A549 (cell line): ENCODE measurements at regions not wholly inside any gene's neighbourhood (a gene's known extent, or its start where the extent isn't known, plus 50 kb on each side); places are given as distances from the start of the nearest gene placed in this dataset.

ENCODE experiments used
- ATAC-seq, 2 experiments: fragments of 200-7000 bp in 1 of 2; fragments of >200 bp in 1 of 2; cut with Nextera tagmentation in 1 of 2; cut with Tn5 transposase in 1 of 2; 3 replicates each; pipeline versions ENCODE4 v1.8.0 to v1.9.1; 2018 to 2020; ENCODE audit warnings: mild to moderate bottlenecking in 1 of 2, moderate library complexity in 1 of 2
- CTCF ChIA-PET: fragments of 300-600 bp; sonication (Branson Sonifier 250); formaldehyde crosslinking; extraction: SDS; loops from one replicate; lab custom pipeline; 2021; ENCODE audit warnings: antibody characterized with exemption, inconsistent platforms; lab: Yijun Ruan, JAX
- POLR2A ChIA-PET: fragments of 350-600 bp; formaldehyde crosslinking; extraction: SDS; loops from one replicate; lab custom pipeline; 2021; ENCODE audit warnings: antibody characterized with exemption, inconsistent platforms; lab: Yijun Ruan, JAX
- DNase-seq, 2 experiments: peaks; one replicate each; pipeline versions ENCODE4 v3.0.0 to v3.0.0-alpha.2; 2011 to 2016; ENCODE audit warnings: low read depth in 1 of 2, low spot score in 1 of 2
- FAIRE-seq: peaks from 2 replicates; lab custom pipeline; 2011; peaks lifted over from hg19 to GRCh38; lab: Jason Lieb, UNC
- H3K27ac ChIP-seq, 2 experiments: fragments of >200 bp; sonication (Bioruptor Twin); formaldehyde crosslinking; 3 replicates each; pipeline ENCODE4 v1.5.1; 2016 to 2017
- H3K4me1 ChIP-seq: fragments of >200 bp; sonication (Bioruptor Twin); formaldehyde crosslinking; 3 replicates; pipeline ENCODE4 v1.6.1; 2016
- H3K4me2 ChIP-seq: fragments of >200 bp; sonication (Bioruptor Twin); formaldehyde crosslinking; 3 replicates; pipeline ENCODE4 v1.6.1; 2016
- H3K4me3 ChIP-seq: fragments of >200 bp; sonication (Bioruptor Twin); formaldehyde crosslinking; 3 replicates; pipeline ENCODE4 v1.5.1; 2016
- H3K9me3 ChIP-seq: fragments of >200 bp; sonication (Bioruptor Twin); formaldehyde crosslinking; 3 replicates; pipeline ENCODE4 v1.6.1; 2016
- BHLHE40 ChIP-seq: IDR thresholded peaks from 2 replicates; pipeline ENCODE4 v1.6.1; 2012; ENCODE audit warnings: low read depth, low read length, inconsistent platforms
- CBX2 ChIP-seq: fragments of 200-600 bp; sonication (generic); IDR thresholded peaks from 2 replicates; pipeline ENCODE4 v1.6.1; 2016; ENCODE audit warnings: low read depth, mild to moderate bottlenecking, borderline replicate concordance
- EHF ChIP-seq: fragments of 250-450 bp; sonication (Bioruptor Pico); IDR thresholded peaks from 2 replicates; pipeline ENCODE4 v1.5.0; 2020; ENCODE audit warnings: mild to moderate bottlenecking
- ESRRA ChIP-seq: fragments of 150-350 bp; IDR thresholded peaks from 2 replicates; pipeline ENCODE4 v1.6.1; 2014; ENCODE audit warnings: mild to moderate bottlenecking, low read length, borderline replicate concordance
- GATA3 ChIP-seq: IDR thresholded peaks from 2 replicates; pipeline ENCODE4 v1.6.1; 2012; ENCODE audit warnings: borderline replicate concordance
- HDAC2 ChIP-seq: fragments of 200-600 bp; sonication (generic); IDR thresholded peaks from 2 replicates; pipeline ENCODE4 v1.6.1; 2016
- JUNB ChIP-seq: fragments of >200 bp; sonication (Bioruptor Twin); formaldehyde crosslinking; IDR thresholded peaks from 2 replicates; pipeline ENCODE4 v1.6.1; 2016
- KDM1A ChIP-seq: fragments of 200-600 bp; sonication (generic); IDR thresholded peaks from 2 replicates; pipeline ENCODE4 v1.6.1; 2016; ENCODE audit warnings: low read depth, mild to moderate bottlenecking
- MAZ ChIP-seq: fragments of 150-350 bp; IDR thresholded peaks from 2 replicates; pipeline ENCODE4 v1.6.1; 2014; ENCODE audit warnings: antibody characterized with exemption, low read depth, low read length, borderline replicate concordance
- MYC ChIP-seq: IDR thresholded peaks from 2 replicates; pipeline ENCODE4 v1.6.1; 2012; ENCODE audit warnings: mild to moderate bottlenecking, inconsistent platforms, low read length, improper control_type of control experiment, borderline replicate concordance
- NFE2L2 ChIP-seq: fragments of 150-350 bp; conservative IDR thresholded peaks from 2 replicates; pipeline ENCODE4 v1.6.1; 2014; ENCODE audit warnings: low read length
- NPAS2 ChIP-seq: fragments of 250-450 bp; sonication (Bioruptor Pico); IDR thresholded peaks from 2 replicates; pipeline ENCODE4 v1.8.0; 2022; ENCODE audit warnings: mild to moderate bottlenecking, moderate library complexity, borderline replicate concordance
- POLR2A ChIP-seq: IDR thresholded peaks from 2 replicates; pipeline ENCODE4 v1.6.1; 2012; ENCODE audit warnings: mild to moderate bottlenecking, low read length
- RARB ChIP-seq: fragments of 250-450 bp; sonication (Bioruptor Pico); IDR thresholded peaks from 2 replicates; pipeline ENCODE4 v1.8.0; 2021; ENCODE audit warnings: mild to moderate bottlenecking, moderate library complexity
- RCOR1 ChIP-seq: fragments of 150-350 bp; IDR thresholded peaks from 2 replicates; pipeline ENCODE4 v1.6.1; 2014; ENCODE audit warnings: antibody characterized with exemption, low read length, low read depth
- RNF2 ChIP-seq: fragments of 200-600 bp; sonication (generic); IDR thresholded peaks from 2 replicates; pipeline ENCODE4 v1.6.1; 2016; ENCODE audit warnings: low read depth, mild to moderate bottlenecking, antibody characterized with exemption, moderate library complexity, borderline replicate concordance
- SMC3 ChIP-seq: fragments of >200 bp; sonication (Bioruptor Twin); formaldehyde crosslinking; IDR thresholded peaks from 3 replicates; pipeline ENCODE4 v1.6.1; 2018; ENCODE audit warnings: inconsistent platforms
- SREBF2 ChIP-seq: fragments of 450-650 bp; IDR thresholded peaks from 2 replicates; pipeline ENCODE4 v1.6.1; 2014; ENCODE audit warnings: mild to moderate bottlenecking, moderate library complexity
- TFCP2L1 ChIP-seq: fragments of 250-450 bp; sonication (Bioruptor Pico); IDR thresholded peaks from 2 replicates; pipeline ENCODE4 v1.5.0; 2021; ENCODE audit warnings: mild to moderate bottlenecking
- ZFP36 ChIP-seq: fragments of 450-650 bp; IDR thresholded peaks from 2 replicates; pipeline ENCODE4 v1.6.1; 2014; ENCODE audit warnings: borderline replicate concordance; ENCODE audit not compliant: partially characterized antibody
- ZNF302 ChIP-seq: fragments of 250-450 bp; sonication (Bioruptor Pico); IDR thresholded peaks from 2 replicates; pipeline ENCODE4 v1.9.0; 2021; ENCODE audit warnings: inconsistent platforms, mild to moderate bottlenecking, moderate library complexity
- WGBS: methylation state at CpG from one replicate; pipeline ENCODE4 v1.1.6; 2017; ENCODE audit errors: missing lambda C conversion rate; 5-methylcytosine and 5-hydroxymethylcytosine counted together
- TF ChIP-seq, protein P1 (sequence below): IDR thresholded peaks from 2 replicates; pipeline ENCODE4 v1.6.1; 2012
- TF ChIP-seq, protein P2 (sequence below): IDR thresholded peaks from 2 replicates; pipeline ENCODE4 v1.6.1; 2012
- TF ChIP-seq, protein P3 (sequence below): fragments of 450-650 bp; IDR thresholded peaks from 2 replicates; pipeline ENCODE4 v1.6.1; 2014; ENCODE audit warnings: antibody characterized with exemption
- TF ChIP-seq, protein P4 (sequence below): IDR thresholded peaks from 2 replicates; pipeline ENCODE4 v1.6.1; 2012; ENCODE audit warnings: low read depth, borderline replicate concordance
- TF ChIP-seq, protein P5 (sequence below): fragments of 200-600 bp; sonication (generic); IDR thresholded peaks from 2 replicates; pipeline ENCODE4 v1.6.1; 2016; ENCODE audit warnings: antibody characterized with exemption, mild to moderate bottlenecking, moderate library complexity

DNA sequence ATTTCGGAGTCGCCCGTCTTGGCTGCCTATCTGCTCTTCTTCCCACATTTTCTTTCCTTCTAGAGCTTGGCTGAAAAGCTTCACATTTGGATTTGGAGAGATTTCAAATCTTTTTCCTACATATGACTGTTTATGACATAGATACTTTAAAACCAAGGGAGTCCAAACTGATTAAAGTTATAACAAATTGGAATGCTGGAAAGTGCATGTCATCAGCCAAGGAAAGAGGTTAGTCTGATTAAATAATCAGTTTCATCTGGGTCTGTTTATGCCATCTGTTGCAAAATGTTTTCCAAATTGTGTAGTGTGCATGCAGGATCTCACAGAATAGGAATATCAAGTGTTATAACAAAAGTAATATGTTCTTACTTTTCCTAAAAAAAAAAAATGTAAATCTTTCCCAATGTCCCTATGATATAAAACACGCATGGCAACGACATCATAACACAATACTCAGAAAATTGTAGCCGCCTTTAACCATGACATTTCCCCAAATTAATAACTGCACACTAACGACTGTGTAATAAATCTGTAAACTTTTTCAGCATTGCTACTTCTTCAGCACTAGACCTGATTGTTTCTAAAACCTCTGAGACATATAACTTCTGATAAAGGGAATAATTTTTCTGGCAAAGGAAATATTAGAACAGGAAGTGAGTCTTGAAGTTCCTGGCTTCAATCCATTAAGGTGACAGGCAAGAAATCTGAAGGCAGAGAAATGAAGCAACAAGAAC lies 230.2 kb upstream of the FOXQ1 start:
- CTCF ChIA-PET, result no interaction called here
- Histone ChIP-seq H3K9me3 (no peaks in the 10 kb centered on the region), H3K4me1 (no peaks in the 10 kb centered on the region), H3K4me2 (no peak overlapping the region), H3K27ac (no peak overlapping the region), H3K4me3 (no peak overlapping the region)
- FAIRE-seq (no peak), ATAC-seq (no peak), DNase-seq (no peak)
- TF ChIP-seq, protein P1, sequence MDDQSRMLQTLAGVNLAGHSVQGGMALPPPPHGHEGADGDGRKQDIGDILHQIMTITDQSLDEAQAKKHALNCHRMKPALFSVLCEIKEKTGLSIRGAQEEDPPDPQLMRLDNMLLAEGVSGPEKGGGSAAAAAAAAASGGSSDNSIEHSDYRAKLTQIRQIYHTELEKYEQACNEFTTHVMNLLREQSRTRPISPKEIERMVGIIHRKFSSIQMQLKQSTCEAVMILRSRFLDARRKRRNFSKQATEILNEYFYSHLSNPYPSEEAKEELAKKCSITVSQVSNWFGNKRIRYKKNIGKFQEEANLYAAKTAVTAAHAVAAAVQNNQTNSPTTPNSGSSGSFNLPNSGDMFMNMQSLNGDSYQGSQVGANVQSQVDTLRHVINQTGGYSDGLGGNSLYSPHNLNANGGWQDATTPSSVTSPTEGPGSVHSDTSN, result no peak
- TF ChIP-seq NFE2L2 (no peak), EHF (CRISPR knock-in tag) (no peak), MYC (no peak), RARB (CRISPR knock-in tag) (no peak), TFCP2L1 (CRISPR knock-in tag) (no peak), POLR2A (no peak), ESRRA (no peak), NPAS2 (no peak), MAZ (no peak)
- TF ChIP-seq, protein P2, sequence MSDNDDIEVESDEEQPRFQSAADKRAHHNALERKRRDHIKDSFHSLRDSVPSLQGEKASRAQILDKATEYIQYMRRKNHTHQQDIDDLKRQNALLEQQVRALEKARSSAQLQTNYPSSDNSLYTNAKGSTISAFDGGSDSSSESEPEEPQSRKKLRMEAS, result no peak
- TF ChIP-seq, protein P3, sequence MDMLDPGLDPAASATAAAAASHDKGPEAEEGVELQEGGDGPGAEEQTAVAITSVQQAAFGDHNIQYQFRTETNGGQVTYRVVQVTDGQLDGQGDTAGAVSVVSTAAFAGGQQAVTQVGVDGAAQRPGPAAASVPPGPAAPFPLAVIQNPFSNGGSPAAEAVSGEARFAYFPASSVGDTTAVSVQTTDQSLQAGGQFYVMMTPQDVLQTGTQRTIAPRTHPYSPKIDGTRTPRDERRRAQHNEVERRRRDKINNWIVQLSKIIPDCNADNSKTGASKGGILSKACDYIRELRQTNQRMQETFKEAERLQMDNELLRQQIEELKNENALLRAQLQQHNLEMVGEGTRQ, result no peak
- 76% methylated on average over 7 of the region's 7 CpGs for WGBS
- POLR2A ChIA-PET, result no interaction called here

DNA sequence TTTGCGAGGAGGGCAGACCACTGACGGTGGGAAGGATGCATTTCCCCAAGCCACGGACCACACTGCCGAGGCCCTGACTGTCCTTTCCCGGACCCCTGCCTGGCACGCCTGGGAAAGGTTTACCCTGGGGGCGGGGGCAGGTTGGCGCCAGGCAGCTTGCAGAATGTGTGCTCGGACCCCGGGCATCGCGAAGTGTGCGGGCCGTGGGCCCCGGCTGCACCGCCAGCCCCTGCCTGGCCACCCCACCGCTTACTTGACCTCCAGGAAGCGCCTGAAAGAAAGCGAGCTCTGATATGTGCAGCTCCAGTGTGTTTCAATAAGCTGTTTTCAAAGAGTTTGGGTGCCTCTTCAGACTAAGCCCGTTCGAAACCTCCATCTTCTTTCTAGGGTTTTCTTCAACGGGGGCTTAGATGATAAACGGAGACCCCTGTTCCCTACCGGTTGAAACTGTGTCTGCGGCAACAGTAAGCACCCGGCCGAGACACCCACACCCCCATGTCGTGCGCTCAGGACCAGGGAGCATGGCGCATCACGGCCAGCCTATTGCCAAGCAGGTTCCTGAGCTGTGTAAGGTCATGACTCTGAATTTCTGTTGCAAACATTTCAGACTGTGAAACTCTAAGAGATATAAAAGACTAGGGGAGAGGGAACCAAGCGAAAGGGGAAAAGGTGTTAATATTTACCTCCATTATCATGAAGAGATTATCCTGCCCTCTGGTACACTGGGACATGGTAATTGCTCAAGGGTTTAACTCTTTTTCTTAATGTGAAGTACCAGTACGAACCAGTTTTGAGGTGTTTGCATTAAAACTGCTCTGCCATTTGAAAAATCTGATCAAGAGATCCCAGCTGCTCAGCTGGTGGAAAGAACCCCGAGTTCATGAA lies 231.2 kb upstream of the FOXQ1 start:
- WGBS, result 84% methylated on average over 24 of the region's 34 CpGs
- Histone ChIP-seq H3K4me2 (no peak overlapping the region), H3K27ac (no peak overlapping the region), H3K4me1 (no peaks in the 10 kb centered on the region)
- FAIRE-seq (no peak), DNase-seq (no peak)
- POLR2A ChIA-PET, result no interaction called here
- TF ChIP-seq RARB (CRISPR knock-in tag), result no peak
- TF ChIP-seq SMC3, result no peak
- TF ChIP-seq SREBF2, result no peak
- no peak for TF ChIP-seq BHLHE40
- TF ChIP-seq, protein P4, sequence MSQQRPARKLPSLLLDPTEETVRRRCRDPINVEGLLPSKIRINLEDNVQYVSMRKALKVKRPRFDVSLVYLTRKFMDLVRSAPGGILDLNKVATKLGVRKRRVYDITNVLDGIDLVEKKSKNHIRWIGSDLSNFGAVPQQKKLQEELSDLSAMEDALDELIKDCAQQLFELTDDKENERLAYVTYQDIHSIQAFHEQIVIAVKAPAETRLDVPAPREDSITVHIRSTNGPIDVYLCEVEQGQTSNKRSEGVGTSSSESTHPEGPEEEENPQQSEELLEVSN, result no peak
- no peak for TF ChIP-seq RCOR1
- no peak for TF ChIP-seq HDAC2
- no peak for TF ChIP-seq CBX2
- TF ChIP-seq, all 56 proteins: peak for 0
- Histone ChIP-seq H3K9me3 (no peaks in the 10 kb centered on the region), H3K4me3 (no peak overlapping the region)
- no peak for ATAC-seq
- CTCF ChIA-PET, result no interaction called here

DNA sequence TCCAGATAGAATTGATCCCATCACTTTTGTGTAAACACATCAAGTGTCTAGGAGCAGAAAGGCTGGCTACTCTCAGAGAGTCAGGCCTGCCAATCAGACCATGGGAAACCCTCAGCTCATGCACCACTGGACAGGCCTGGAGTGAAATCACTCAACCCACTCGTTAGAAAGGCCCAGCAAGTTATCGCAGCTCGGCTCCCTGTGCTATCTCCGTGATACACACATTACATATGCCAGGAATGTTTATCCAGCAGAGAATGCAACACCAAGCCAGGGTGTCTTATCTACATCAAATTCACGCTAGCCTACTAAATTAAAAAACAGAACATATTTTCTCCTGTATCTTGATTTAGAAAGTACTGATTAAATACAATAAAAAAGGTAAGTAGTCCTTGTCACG lies 232.4 kb upstream of the FOXQ1 start:
- H3K9me3 ChIP-seq, result no peaks in the 10 kb centered on the region
- no peak overlapping the region for H3K4me3 ChIP-seq
- CTCF ChIA-PET, result no interaction called here
- no peak overlapping the region for H3K4me2 ChIP-seq
- POLR2A ChIA-PET, result no interaction called here
- DNase-seq, result no peak
- ATAC-seq, result no peak
- H3K4me1 ChIP-seq, result no peaks in the 10 kb centered on the region
- no peak overlapping the region for H3K27ac ChIP-seq
- FAIRE-seq, result no peak
- 74% methylated on average over 6 of the region's 6 CpGs for WGBS
- TF ChIP-seq RNF2 (no peak), ZFP36 (no peak), JUNB (no peak), RCOR1 (no peak), KDM1A (no peak), NPAS2 (no peak), GATA3 (no peak), RARB (CRISPR knock-in tag) (no peak), ZNF302 (CRISPR knock-in tag) (no peak)
- TF ChIP-seq, protein P5, sequence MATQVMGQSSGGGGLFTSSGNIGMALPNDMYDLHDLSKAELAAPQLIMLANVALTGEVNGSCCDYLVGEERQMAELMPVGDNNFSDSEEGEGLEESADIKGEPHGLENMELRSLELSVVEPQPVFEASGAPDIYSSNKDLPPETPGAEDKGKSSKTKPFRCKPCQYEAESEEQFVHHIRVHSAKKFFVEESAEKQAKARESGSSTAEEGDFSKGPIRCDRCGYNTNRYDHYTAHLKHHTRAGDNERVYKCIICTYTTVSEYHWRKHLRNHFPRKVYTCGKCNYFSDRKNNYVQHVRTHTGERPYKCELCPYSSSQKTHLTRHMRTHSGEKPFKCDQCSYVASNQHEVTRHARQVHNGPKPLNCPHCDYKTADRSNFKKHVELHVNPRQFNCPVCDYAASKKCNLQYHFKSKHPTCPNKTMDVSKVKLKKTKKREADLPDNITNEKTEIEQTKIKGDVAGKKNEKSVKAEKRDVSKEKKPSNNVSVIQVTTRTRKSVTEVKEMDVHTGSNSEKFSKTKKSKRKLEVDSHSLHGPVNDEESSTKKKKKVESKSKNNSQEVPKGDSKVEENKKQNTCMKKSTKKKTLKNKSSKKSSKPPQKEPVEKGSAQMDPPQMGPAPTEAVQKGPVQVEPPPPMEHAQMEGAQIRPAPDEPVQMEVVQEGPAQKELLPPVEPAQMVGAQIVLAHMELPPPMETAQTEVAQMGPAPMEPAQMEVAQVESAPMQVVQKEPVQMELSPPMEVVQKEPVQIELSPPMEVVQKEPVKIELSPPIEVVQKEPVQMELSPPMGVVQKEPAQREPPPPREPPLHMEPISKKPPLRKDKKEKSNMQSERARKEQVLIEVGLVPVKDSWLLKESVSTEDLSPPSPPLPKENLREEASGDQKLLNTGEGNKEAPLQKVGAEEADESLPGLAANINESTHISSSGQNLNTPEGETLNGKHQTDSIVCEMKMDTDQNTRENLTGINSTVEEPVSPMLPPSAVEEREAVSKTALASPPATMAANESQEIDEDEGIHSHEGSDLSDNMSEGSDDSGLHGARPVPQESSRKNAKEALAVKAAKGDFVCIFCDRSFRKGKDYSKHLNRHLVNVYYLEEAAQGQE, result no peak
